Stimulated activated CD4-positive, alpha-beta T cell treated with anti-CD3 and anti-CD28 coated beads, TNF-alpha, amount 100 ng/mL, for 4 hours (primary cell): ENCODE measurements at regions not wholly inside any gene's neighbourhood (a gene's known extent, or its start where the extent isn't known, plus 50 kb on each side); places are given as distances from the start of the nearest gene placed in this dataset.
"Not testable (repeated sequence)": the region's sequence is repeated elsewhere in the genome, so short reads cannot be mapped to it uniquely, and the experiment has no call there.

Source experiments
- DNase-seq, 3 experiments: peaks; one replicate each; pipeline ENCODE4 v3.0.0-alpha.2; 2020; ENCODE audit warnings: low read depth in 3 of 3

DNA sequence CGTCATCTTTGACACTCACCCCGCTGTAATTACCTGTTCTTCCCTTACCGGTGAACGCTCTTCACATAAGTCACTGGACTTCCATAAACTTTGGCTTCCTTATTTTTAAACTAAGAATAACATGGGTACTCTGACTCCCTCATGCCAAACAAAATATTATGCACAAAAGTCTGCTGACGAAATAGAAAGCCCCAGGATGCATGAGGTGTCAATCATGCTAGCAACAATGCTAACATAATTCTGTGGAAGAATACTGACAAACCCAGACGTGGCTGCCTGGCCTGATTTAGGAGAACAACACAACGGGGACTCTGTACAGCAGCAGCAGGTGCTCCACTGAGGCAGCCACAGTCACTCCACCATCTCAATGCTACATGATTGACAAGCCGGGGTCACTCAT is 137.5 kb downstream of the CCDC71L start:
- no peak for DNase-seq

DNA sequence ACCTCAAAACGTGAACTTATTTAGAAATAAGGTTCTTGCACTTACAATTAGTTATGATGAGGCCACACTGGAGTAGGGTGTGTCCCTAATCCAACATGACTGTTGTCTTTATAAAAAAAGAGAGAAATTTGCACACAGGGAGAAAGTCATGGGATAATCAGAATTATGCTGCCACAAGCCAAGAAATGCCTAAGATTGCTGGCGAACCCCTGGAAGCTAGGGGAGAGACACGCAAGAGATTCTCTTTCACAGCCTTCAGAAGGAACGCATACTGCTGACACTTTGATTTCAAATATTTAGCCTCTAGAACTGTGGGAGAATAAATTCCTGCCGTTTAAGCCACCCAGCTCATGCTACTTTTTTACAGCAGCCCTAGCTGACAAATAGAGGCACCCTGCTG is 138.3 kb downstream of the CCDC71L start:
- DNase-seq: no peak

DNA sequence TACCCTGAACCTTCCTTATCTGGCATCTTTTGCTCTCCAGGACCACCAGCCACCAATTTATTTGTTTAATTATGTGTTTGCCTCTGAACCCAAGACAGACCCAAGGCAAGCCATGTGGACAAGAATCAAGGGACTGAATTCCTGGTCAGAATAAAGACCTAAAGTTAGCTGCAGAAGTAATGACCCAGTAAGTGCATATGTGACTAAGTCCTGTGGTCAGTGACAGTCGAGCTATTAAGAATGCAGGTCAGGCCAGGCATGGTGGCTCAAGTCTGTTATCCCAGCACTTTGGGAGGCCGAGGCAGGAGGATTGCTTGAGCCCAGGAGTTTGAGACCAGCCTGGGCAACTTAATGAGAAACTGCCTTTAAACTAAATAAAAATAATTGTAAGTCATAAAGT is 139.4 kb downstream of the CCDC71L start:
- DNase-seq: no peak

DNA sequence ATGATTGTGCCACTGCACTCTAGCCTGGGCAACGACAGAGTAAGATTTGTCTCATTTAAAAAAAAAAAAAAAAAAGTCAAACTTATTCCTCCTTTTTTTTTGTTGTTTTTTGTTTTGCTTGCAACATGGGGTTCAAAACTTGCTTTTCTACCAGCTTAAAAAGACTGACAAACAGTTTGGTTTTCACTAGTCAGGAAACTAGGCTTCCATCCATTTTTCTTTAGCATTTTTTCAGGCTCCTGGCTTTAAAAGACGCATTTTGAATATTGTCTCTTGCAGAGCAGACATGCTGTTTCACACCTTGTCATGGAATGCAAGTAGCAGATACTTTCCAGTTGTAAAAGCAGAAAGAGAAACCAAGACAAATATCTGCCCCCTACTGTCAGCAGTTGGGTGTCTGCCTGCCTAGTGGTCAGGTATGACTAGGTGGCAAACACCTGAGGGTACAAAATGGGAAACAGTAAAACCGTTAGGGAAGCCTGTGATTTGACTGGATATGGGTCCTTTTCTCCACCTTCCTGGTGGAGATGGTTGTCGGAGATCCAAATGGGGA is 139.9 kb downstream of the CCDC71L start:
- no peak for DNase-seq

DNA sequence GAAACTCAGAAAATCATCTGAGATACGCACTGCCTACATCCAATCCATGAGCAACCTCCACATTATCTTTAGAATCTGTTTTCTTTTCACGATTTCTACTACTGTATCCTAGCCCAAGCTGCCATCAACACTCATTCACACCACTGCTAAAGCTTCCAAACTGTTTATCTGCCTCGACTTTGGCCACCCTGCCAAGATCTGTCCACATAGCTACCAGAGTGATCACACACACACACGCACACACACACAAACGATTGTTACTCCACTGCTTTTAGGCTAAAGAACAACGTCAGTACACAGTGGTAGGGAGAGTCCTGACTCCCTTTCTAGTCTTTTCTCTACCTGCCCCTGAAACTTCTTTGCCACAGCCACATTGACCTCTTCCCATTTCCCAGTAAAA is 142.0 kb downstream of the CCDC71L start:
- no peak for DNase-seq

DNA sequence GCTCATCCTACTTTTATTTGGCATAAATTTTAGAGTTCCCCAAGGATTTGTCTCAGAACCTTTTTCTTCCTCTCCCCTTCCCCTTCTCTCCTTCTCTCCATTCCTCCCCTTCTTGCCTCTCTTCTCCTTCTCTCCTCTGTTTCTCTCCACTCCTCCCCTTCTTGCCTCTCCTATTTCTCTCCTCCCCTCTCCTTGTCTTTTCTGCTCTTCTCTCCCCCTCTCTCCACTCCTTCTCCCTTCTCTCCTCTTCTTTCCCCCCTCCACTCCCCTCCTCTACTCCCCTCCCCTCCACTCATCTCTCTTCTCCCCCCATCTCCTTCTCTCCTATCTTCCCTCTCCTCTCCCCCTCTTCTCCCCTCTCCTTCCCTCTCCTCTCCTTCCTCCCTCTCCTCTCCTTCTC is 142.7 kb downstream of the CCDC71L start:
- no peak for DNase-seq

DNA sequence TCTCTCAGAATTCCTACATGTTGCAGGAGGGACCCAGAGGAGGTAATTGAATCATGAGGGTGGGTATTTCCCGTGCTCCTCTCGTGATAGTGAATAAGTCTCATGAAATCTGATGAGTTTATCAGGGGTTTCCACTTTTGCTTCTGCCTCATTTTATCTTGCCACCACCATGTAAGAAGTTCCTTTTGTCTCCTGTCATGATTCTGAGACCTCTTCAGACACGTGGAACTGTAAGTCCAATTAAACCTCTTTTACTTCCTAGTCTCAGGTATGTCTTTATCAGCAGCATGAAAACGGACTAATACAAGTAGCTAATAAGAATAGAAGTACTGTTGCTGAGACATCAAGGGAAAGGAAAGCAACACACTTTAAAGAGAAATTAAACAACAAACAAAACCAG is 143.4 kb downstream of the CCDC71L start:
- DNase-seq: no peak

DNA sequence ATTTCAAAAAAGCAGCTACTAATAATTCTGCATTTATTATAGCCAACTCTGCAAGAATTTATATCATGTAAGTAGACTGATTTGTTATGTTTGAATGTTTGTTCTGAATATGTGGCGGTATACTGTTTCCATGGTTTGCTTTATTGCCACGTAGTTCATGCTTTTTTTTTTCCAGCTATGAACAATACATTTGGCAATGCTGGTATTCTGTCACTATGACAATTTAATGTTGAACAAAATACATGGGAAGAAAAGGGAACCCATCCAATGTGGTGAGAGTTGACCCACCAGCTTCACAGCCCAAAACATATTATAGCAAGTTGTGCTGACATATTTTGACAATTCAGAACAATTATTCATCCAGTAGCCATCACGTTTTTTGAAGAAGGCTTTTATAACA is 145.6 kb downstream of the CCDC71L start:
- no peak for DNase-seq

DNA sequence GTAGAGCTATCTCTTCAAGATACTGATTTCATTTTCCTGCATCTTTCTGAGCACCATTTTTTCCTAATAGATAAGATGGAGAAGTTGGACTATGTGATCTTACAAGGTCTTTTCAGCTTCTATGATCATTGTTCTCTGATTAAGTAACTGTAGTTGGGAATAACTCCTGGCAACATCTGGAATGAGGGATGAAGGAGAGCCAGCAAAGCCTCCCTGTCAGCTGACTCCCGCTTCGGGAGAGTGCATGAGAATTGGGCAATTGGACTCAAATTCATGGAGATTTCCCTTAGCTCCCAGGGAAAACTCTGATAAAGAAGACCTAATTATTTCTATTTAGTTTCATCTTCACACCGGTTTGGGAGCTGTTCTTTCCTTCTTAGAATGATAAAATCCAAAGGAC is 146.1 kb downstream of the CCDC71L start:
- DNase-seq: no peak

DNA sequence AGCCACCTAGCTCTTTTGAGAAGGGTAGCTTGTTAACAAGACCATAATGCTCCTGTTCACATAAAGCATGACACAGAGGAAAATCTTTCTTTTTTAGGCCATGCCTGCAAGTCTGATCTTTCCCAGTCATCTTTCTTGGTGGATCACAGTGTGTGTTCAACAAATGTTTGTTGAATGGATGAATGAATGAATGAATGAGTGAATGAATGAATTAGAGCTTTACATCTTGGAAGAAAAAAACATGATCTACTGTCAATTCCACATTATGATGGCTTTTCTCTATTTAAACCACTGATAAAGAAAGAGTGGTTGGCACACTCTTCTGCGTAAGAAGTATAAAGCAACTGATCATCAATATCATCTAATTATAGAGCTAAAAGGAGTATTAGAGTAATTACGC is 148.7 kb downstream of the CCDC71L start:
- no peak for DNase-seq

DNA sequence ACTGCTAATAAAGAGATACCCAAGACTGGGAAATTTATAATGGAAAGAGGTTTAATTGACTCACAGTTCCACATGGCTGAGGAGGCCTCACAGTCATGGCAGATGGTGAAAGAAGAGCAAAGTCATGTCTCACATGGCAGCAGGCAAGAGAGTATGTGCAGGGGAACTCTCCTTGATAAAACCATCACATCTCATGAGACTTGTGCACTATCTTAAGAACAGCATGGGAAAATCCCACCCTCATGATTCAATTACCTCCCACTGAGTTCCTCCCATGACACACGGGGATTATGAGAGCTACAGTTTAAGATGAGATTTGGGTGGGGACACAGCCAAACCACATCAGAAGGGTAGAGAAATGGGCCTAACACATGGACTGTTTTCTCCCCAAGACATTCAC is 156.3 kb downstream of the CCDC71L start:
- DNase-seq: no peak

DNA sequence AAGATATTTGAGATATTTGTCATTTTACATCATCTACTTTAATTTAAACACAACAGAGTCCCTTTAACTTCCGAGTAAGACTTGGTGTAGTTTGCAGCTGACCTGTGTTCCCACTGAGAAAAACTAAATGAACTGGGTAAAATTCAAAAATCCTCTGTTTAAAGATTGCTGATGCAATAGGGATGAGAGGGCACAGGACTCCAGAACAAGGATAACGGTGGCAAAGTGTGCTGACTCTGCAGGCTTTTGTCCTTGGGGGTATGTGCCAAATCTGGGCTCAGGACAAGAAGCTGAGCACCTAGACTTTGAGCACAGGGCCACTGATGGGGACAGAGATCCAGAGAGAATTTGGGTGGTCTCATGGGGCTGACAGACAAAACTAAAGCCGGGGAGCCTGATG is 156.8 kb downstream of the CCDC71L start:
- DNase-seq: no peak

DNA sequence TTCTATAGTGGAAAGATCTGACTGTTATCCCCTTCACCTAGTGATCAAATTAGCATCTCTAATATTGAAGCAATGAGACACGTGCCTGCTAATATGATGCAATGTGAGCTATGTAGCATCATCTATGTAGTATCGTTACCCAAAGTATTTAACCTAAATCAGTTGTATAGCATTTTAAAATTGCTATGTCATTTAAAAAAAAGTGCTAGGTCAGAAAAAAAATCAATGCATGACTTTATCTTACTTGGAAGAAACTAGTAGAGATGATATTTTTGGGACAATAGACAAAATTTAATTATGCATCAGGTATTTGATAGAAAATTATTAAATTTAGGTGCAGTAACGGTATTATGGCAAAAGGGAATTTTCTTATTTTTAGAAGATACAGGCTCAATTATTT is 157.3 kb downstream of the CCDC71L start:
- no peak for DNase-seq

DNA sequence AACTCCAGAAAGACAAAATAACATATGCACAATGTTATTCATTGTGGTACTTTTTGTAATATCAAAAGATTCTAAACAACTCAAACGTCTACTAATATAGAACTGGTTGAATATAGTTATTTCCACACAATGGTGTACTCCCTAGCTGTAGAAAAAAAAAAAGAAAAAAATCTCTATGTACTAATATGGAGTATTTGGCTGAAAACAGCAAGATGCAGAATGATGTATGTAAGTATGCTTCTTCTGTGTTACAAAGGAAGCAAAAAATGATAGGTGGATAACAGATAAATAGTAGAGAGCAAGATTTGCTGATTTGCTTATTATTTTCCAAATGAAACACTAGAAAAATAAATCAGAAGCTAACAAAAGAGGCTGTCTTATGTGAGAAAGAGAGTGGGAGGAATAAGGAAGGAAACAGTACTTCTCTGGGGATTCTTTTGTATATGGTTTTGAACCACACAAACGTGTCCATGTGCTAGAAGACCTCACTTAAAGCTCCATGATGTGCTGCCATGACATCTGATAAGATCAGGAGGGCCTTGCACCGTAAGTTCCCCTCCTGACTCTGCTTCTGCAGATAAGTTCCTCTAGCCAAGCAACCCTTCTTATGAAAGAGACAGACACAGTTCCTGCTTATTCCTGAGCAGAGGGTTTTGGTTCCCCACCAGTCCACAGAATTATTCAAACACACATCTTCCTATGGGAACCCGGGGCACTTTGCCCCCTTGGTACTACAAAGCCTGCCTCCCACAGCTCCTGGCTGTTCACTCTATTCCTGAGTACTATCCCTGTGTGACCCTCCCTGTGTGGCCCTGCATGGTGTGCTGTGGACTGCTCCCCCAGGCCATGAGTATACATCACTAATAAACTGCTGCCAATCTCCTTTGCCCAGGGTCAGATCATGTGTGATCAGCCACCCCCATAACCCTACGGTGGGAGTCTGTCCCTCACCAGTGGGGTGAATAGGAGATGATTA is 159.1 kb downstream of the CCDC71L start:
- no peak for DNase-seq

DNA sequence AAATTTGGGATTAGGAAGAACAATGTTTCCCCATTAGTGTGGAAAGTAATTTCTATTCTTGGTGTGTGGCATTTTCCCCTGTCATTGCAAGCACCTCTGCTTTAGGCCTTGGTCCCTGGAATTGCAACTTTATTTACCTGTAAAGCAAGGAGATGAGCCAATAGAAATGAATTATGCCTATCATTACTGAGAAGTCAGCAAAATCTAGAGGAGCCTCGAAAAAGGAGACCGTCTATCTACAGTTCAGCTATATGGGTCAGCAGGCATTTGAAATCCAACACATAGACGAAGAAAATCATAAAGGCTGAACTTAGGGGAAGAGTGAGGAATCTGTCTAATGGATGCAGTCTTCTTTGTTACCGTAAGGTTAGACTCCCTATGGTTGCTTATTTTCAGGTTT is 161.1 kb downstream of the CCDC71L start:
- DNase-seq: no peak

DNA sequence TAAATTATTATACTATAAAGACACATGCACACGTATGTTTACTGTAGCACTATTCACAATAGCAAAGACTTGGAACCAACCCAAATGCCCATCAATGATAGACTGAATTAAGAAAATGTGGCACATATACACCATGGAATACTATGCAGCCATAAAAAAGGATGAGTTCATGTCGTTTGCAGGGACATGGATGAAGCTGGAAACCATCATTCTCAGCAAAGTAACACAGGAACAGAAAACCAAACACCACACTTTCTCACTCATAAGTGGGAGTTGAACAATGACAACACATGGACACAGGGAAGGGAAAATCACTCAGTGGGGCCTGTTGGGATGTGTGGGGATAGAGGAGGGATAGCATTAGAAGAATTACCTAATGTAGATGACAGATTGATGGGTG is 163.0 kb downstream of the CCDC71L start:
- DNase-seq: not testable (repeated sequence)

DNA sequence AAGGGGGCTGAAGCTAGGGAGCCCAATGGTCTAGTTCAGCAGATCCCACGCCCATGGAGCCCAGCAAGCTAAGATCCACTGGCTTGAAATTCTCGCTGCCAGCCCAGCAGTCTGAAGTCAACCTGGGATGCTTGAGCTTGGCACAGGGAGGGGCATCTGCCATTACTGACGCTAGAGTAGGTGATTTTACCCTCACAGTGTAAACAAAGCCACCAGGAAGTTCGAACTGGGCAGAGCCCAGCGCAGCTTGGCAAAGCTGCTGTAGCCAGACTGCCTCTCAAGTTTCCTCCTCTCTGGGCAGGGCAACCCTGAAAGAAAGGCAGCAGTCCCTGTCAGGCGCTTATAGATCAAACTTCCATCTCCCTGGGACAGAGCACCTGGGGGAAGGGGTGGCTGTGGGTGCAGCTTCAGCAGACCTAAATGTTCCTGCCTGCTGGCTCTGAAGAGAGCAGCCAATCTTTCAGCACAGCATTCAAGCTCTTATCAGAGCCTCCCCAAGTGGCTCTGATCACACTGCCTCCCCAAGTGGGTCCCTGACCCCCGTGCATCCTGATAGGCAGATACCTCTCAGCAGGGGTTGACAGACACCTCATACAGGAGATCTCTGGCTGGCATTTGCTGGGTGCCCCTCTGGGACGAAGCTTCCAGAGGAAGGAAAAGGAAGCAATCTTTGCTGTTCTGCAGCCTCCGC is 167.8 kb downstream of the CCDC71L start:
- no peak for DNase-seq

DNA sequence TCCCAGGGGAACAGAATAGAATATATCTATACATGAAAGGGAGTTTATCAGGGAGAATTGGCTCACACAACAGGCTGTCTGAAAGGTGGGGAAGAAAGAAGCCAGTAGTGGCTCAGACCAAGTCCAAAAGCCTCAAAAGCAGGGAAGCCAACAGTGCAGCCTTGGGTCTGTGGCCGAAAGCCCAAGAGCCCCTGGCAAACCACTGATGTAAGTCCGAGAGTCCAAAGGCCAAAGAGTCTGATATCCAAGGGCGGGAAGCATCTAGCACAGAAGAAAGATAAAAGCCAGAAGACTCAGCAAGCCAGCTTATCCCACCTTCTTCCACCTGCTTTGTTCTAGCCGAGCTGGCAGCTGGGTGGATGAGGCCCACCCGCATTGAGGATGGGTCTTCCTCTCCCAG is 172.5 kb downstream of the CCDC71L start:
- DNase-seq: no peak

DNA sequence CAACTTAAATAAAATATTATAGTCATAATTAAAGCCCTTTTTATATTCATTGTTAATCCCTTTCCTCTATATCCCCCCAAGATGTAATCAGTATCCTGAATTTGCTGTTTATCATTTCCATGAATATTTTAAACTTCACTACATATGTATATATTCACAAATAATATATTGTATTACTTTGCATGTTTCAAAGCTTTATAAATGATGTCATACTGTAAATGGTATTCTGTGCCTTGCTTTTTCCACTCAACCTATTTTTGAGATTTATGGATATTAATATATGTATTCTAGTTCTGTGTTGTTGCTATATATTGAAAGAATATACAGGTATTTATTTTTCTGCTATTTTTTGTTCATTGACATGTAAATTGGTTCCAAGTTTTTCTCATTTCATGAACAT is 173.1 kb downstream of the CCDC71L start:
- no peak for DNase-seq

DNA sequence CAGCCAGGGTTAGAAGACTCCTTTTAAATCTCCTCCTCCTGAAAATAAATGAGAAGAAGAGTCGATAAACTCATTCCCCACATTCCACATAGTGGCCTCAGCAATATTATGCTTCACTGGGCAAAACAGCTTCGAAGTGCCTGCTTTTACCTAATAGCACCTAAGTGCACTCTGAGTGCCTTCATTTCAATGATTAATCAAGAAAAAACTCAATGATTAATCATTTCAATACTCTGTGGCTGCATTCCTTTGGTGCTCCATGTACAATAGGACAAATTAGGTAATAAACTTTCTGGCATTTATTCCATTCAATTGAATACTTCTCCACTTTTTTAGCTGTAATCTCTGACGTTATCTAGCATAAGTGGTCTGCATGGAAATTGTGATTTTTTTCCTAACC is 174.6 kb downstream of the CCDC71L start:
- DNase-seq: no peak

DNA sequence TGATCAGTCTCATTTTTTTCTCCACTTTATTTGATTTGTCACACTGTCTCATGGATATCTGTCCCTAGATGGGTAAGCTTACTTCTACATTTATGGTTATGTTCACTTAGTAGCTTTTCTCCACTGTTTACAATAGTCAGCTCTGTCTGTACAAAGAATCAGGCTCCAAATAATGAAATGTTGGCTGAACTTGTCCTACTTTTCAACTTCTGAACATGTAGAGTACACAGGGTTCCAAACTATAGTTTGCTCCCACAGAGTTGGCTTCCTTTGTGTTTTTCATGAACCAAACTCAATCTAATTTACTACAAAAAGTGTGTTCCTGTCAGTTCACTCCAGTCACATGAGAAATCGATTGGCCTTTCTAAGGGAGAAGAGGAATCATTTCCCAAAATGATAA is 175.0 kb downstream of the CCDC71L start:
- DNase-seq: no peak

DNA sequence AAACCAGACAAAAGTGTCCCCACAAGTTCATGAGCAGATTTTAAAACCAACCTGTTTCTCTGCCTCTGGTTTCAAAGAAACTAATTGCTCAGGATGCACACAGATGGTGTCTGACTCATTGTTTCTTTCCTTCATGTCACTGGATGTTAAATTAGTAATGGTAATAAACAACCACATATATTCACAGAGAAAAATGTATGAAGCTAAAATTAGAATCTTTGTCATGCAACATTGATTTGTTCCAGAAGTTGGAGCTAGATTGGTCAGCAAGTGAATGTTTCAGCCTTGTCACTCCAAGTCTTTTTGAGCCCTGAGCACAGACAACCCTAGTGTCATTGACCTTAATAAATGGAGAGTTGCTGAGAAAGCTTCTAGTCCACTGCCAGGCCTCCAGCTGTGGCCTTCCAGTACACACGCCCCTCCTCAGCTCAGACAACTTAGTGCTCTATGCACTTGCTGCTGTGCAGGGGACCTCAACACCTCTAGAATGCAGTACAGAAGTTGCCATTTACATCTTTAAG is 175.9 kb downstream of the CCDC71L start:
- DNase-seq: no peak

DNA sequence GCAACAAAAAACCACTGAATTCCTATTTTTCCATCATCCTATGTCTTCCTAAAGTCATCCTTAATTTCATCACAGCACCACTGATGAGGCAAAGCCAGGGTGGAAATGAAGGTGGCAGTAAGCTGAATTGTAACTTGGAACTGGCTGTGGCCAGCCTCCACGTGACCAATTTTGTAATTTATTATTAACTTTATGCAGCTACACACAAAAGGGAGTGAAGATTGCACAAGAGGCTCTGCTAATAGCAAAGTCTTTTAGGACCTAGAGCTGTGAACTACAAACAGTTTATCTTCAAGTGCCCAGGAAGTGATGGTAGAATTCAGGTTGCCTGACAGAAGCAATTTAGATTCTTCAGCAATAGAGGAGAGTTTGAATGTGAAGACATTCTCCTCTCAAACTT is 176.4 kb downstream of the CCDC71L start:
- DNase-seq: no peak
